IMR-90 (cell line): ENCODE measurements at regions not wholly inside any gene's neighbourhood (a gene's known extent, or its start where the extent isn't known, plus 50 kb on each side); places are given as distances from the start of the nearest gene placed in this dataset.
A peak's percentile ranks its signal among the peaks of the same experiment; 100 is the strongest.

Source experiments
- ATAC-seq: fragments of 200-7000 bp; cut with Tn5 transposase; 2 replicates; pipeline ENCODE4 v1.9.1; 2020; ENCODE audit warnings: low read depth, mild to moderate bottlenecking, moderate library complexity
- BruUV-seq: library from RNA; stranded (reverse); fragments of 400-500 nt; replicated peaks from 2 replicates; lab custom pipeline; 2021; lab: Mats Ljungman, UMichigan
- CTCF ChIA-PET: fragments of 300-600 bp; formaldehyde crosslinking; extraction: SDS; loops from one replicate; lab custom pipeline; 2021; ENCODE audit warnings: antibody characterized with exemption; lab: Yijun Ruan, JAX
- POLR2A ChIA-PET: fragments of 300-600 bp; sonication (Branson Sonifier 250); formaldehyde crosslinking; loops from one replicate; lab custom pipeline; 2022; ENCODE audit warnings: antibody characterized with exemption; ENCODE audit not compliant: unreplicated experiment; lab: Charles Lee
- DNase-seq: peaks from one replicate; pipeline ENCODE4 v3.0.0; 2013
- H2AFZ ChIP-seq: replicated peaks from 2 replicates; pipeline ENCODE3; 2013; ENCODE audit warnings: low read length, mild to moderate bottlenecking; ENCODE audit not compliant: poor library complexity
- H2AK5ac ChIP-seq: 2 replicates; pipeline ENCODE4 v1.6.1; 2013; ENCODE audit warnings: low read depth, low read length, inconsistent platforms
- H2AK9ac ChIP-seq: replicated peaks from 2 replicates; pipeline ENCODE3; 2013; ENCODE audit warnings: mild to moderate bottlenecking, low read depth, low read length, moderate library complexity; ENCODE audit not compliant: poor library complexity
- H2BK120ac ChIP-seq: 2 replicates; pipeline ENCODE4 v1.6.1; 2013; ENCODE audit warnings: low read depth, low read length, inconsistent platforms
- H2BK15ac ChIP-seq: 3 replicates; pipeline ENCODE4 v1.6.1; 2013; ENCODE audit warnings: low read depth, low read length, inconsistent platforms
- H2BK20ac ChIP-seq: 2 replicates; pipeline ENCODE4 v1.6.1; 2013; ENCODE audit warnings: low read depth, mild to moderate bottlenecking, inconsistent platforms, low read length, moderate library complexity
- H2BK5ac ChIP-seq: 2 replicates; pipeline ENCODE4 v1.6.1; 2013; ENCODE audit warnings: mild to moderate bottlenecking, low read depth, low read length, inconsistent platforms; ENCODE audit not compliant: poor library complexity, severe bottlenecking
- H3K14ac ChIP-seq: replicated peaks from 2 replicates; pipeline ENCODE4 v1.6.1; 2013; ENCODE audit warnings: low read depth, low read length, inconsistent platforms
- H3K18ac ChIP-seq: 2 replicates; pipeline ENCODE4 v1.6.1; 2013; ENCODE audit warnings: low read depth, low read length, control low read depth
- H3K23ac ChIP-seq: 2 replicates; pipeline ENCODE4 v1.6.1; 2013; ENCODE audit warnings: low read depth, low read length, inconsistent platforms
- H3K27ac ChIP-seq: 2 replicates; pipeline ENCODE4 v1.5.1; 2013; ENCODE audit warnings: mild to moderate bottlenecking, control low read depth, low read length; ENCODE audit not compliant: insufficient read depth
- H3K27me3 ChIP-seq: 2 replicates; pipeline ENCODE4 v1.6.1; 2013; ENCODE audit warnings: low read length; ENCODE audit not compliant: control insufficient read depth, insufficient read depth
- H3K36me3 ChIP-seq: 2 replicates; pipeline ENCODE4 v1.6.1; 2013; ENCODE audit warnings: low read length, mixed read lengths; ENCODE audit not compliant: control insufficient read depth, insufficient read depth
- H3K4ac ChIP-seq: 2 replicates; pipeline ENCODE4 v1.6.1; 2013; ENCODE audit warnings: low read depth, low read length, inconsistent platforms
- H3K4me1 ChIP-seq: 2 replicates; pipeline ENCODE4 v1.6.1; 2013; ENCODE audit warnings: low read length, mixed read lengths; ENCODE audit not compliant: control insufficient read depth, insufficient read depth
- H3K4me2 ChIP-seq: 2 replicates; pipeline ENCODE4 v1.6.1; 2013; ENCODE audit warnings: low read depth, mild to moderate bottlenecking, control low read depth, low read length, moderate library complexity
- H3K4me3 ChIP-seq: 2 replicates; pipeline ENCODE4 v1.5.1; 2013; ENCODE audit warnings: low read depth, mild to moderate bottlenecking, control low read depth, low read length, moderate library complexity; ENCODE audit not compliant: insufficient read depth
- H3K56ac ChIP-seq: 2 replicates; pipeline ENCODE4 v1.6.1; 2013; ENCODE audit warnings: low read length, inconsistent platforms; ENCODE audit not compliant: insufficient read depth; ENCODE audit errors: extremely low read depth
- H3K79me1 ChIP-seq, 2 experiments: 2 replicates each; pipeline ENCODE4 v1.6.1; 2013; ENCODE audit warnings: low read length in 2 of 2, inconsistent platforms in 1 of 2, low read depth in 1 of 2
- H3K9ac ChIP-seq: 2 replicates; pipeline ENCODE4 v1.6.1; 2013; ENCODE audit warnings: low read depth, low read length, control low read depth
- H3K9me1 ChIP-seq: 2 replicates; pipeline ENCODE4 v1.6.1; 2013; ENCODE audit warnings: low read length, inconsistent platforms; ENCODE audit not compliant: insufficient read depth
- H3K9me3 ChIP-seq: 2 replicates; pipeline ENCODE4 v1.6.1; 2013; ENCODE audit warnings: low read length; ENCODE audit not compliant: control insufficient read depth, insufficient read depth
- H4K20me1 ChIP-seq: 2 replicates; pipeline ENCODE4 v1.6.1; 2013; ENCODE audit warnings: low read length, inconsistent platforms; ENCODE audit not compliant: insufficient read depth
- H4K5ac ChIP-seq: 2 replicates; pipeline ENCODE4 v1.6.1; 2013; ENCODE audit warnings: mild to moderate bottlenecking, low read depth, low read length, control low read depth
- H4K8ac ChIP-seq, 2 experiments: 2 replicates each; pipeline ENCODE4 v1.6.1; 2013; ENCODE audit warnings: low read depth in 2 of 2, low read length in 2 of 2, control low read depth in 1 of 2, inconsistent platforms in 1 of 2
- H4K91ac ChIP-seq: 2 replicates; pipeline ENCODE4 v1.6.1; 2013; ENCODE audit warnings: low read depth, low read length, inconsistent platforms; ENCODE audit not compliant: insufficient read depth
- MAFK ChIP-seq: IDR thresholded peaks from 2 replicates; pipeline ENCODE4 v1.6.1; 2012; ENCODE audit warnings: low read depth, low read length, improper control_type of control experiment
- MAZ ChIP-seq: IDR thresholded peaks from 2 replicates; pipeline ENCODE4 v1.6.1; 2012; ENCODE audit warnings: low read depth, mild to moderate bottlenecking, low read length, improper control_type of control experiment, moderate library complexity, borderline replicate concordance
- WGBS, 2 experiments: methylation state at CpG; one replicate each; pipeline versions ENCODE4 v1.1.5 to v1.1.7; 2013; ENCODE audit warnings: missing lambda C conversion rate in 2 of 2; ENCODE audit not compliant: insufficient read length in 1 of 2; ENCODE audit errors: extremely low coverage in 2 of 2; 5-methylcytosine and 5-hydroxymethylcytosine counted together
- dilution Hi-C: fragments of 300-500 bp; cut with HindIII; formaldehyde crosslinking; loops from one replicate; pipeline ENCODE4 v1.14.3; 2018; ENCODE audit warnings: low sequenced_read_pairs; ENCODE audit not compliant: unreplicated experiment
- in situ Hi-C: fragments of 300-500 bp; cut with MboI; formaldehyde crosslinking; loops from 3 replicates; pipeline ENCODE4 v1.14.3; 2019; ENCODE audit warnings: low sequenced_read_pairs, inconsistent platforms, mixed read lengths
- intact Hi-C: fragments of 100-400 bp; cut with micrococcal nuclease; formaldehyde crosslinking; loops from 2 replicates; pipeline ENCODE4 v1.10.0; 2022

DNA sequence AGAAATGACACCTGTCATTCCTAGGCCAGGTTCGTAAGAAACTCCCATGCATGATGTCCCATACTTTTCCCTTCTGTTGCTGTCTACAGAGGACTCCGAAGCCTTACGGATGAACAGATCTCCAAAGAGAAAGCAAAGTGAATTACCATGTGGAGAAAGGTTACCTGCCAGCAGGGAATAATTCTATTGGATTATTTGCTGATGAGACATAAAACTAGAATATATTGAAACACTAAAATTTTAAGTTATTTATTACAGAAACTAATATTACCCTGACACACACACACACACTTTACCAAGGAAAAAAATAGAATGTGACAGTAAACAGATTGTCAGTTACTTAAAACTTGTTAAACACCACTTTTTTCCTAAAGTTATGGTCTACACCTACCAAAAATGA is 452.7 kb upstream of the DAB2 start:
- intact Hi-C loops (no loop called here), dilution Hi-C loops (no loop called here), in situ Hi-C loops (no loop called here)
- BruUV-seq = no TSS peak
- H3K4me3 ChIP-seq = no peak overlapping the region
- H3K9me1 ChIP-seq = no peaks in the 10 kb centered on the region
- H4K20me1 ChIP-seq = no peaks in the 10 kb centered on the region
- no peaks in the 10 kb centered on the region for H3K4me1 ChIP-seq
- no peak for DNase-seq
- H3K36me3 ChIP-seq = no peaks in the 10 kb centered on the region
- H2BK5ac ChIP-seq = no peak overlapping the region
- no peak overlapping the region for H2BK20ac ChIP-seq
- no peaks in the 10 kb centered on the region for H3K79me1 ChIP-seq
- H2AFZ ChIP-seq = no peak overlapping the region
- H4K91ac ChIP-seq = no peak overlapping the region
- H3K18ac ChIP-seq = no peak overlapping the region
- H3K27ac ChIP-seq = no peak overlapping the region
- no peak overlapping the region for H3K14ac ChIP-seq
- H2AK9ac ChIP-seq = no peak overlapping the region
- no peak overlapping the region for H4K8ac ChIP-seq
- POLR2A ChIA-PET = no interaction called here
- WGBS, 2 experiments = no CpG with 5 or more reads among the region's 3 CpGs
- CTCF ChIA-PET = no interaction called here
- H3K23ac ChIP-seq = no peak overlapping the region
- no peak overlapping the region for H3K4ac ChIP-seq
- H2AK5ac ChIP-seq = no peak overlapping the region
- H2BK15ac ChIP-seq = no peak overlapping the region
- no peak overlapping the region for H3K9ac ChIP-seq
- no peaks in the 10 kb centered on the region; the same call in 1 of the 2 replicates for H3K27me3 ChIP-seq
- no peak overlapping the region for H2BK120ac ChIP-seq
- no peak overlapping the region for H3K4me2 ChIP-seq
- no peaks in the 10 kb centered on the region for H3K9me3 ChIP-seq
- no peak for ATAC-seq
- H4K5ac ChIP-seq = no peak overlapping the region
- H3K56ac ChIP-seq = no peak overlapping the region
- no peak for TF ChIP-seq MAZ
- TF ChIP-seq MAFK = peak; percentile 77
